LNCAP (cell line): ENCODE measurements at regions not wholly inside any gene's neighbourhood (a gene's known extent, or its start where the extent isn't known, plus 50 kb on each side); places are given as distances from the start of the nearest gene placed in this dataset.

Experiments
- TF ChIP-seq, protein P1 (sequence below): fragments of 450-650 bp; IDR thresholded peaks from 2 replicates; pipeline ENCODE4 v1.5.1; 2017; ENCODE audit warnings: mild to moderate bottlenecking

DNA sequence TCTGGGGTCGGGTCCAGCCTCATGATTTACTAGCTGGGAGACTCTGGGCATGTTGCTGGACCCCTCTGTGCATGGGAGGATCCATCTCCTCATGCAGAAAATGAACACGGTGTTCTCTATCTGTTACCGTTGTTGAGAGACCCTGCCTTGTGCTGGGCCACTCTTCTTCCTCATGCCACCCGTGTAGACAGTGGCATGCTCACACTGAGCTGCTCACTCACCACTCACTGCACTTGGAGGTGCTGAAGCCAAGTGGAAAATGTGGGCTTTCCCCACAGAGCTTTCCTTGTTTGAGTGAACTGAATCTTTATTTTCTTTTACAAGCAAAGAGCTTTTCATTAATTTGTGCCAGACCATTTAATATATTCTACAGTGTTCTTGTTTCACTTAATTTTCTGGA is 77.5 kb upstream of the GDF10 start:
- TF ChIP-seq, protein P1, sequence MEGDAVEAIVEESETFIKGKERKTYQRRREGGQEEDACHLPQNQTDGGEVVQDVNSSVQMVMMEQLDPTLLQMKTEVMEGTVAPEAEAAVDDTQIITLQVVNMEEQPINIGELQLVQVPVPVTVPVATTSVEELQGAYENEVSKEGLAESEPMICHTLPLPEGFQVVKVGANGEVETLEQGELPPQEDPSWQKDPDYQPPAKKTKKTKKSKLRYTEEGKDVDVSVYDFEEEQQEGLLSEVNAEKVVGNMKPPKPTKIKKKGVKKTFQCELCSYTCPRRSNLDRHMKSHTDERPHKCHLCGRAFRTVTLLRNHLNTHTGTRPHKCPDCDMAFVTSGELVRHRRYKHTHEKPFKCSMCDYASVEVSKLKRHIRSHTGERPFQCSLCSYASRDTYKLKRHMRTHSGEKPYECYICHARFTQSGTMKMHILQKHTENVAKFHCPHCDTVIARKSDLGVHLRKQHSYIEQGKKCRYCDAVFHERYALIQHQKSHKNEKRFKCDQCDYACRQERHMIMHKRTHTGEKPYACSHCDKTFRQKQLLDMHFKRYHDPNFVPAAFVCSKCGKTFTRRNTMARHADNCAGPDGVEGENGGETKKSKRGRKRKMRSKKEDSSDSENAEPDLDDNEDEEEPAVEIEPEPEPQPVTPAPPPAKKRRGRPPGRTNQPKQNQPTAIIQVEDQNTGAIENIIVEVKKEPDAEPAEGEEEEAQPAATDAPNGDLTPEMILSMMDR: no peak

- TF ChIP-seq, protein P1: no peak
Observed at GRCh38 chr10:47223236-47223635, 76.8 kb upstream of the GDF10 start.

GRCh38 chr10:47224546-47225218 is 75.3 kb upstream of the GDF10 start:
- TF ChIP-seq, protein P1: no peak

- TF ChIP-seq, protein P1: no peak
Observed at GRCh38 chr10:47225219-47225927, 74.6 kb upstream of the GDF10 start.

DNA sequence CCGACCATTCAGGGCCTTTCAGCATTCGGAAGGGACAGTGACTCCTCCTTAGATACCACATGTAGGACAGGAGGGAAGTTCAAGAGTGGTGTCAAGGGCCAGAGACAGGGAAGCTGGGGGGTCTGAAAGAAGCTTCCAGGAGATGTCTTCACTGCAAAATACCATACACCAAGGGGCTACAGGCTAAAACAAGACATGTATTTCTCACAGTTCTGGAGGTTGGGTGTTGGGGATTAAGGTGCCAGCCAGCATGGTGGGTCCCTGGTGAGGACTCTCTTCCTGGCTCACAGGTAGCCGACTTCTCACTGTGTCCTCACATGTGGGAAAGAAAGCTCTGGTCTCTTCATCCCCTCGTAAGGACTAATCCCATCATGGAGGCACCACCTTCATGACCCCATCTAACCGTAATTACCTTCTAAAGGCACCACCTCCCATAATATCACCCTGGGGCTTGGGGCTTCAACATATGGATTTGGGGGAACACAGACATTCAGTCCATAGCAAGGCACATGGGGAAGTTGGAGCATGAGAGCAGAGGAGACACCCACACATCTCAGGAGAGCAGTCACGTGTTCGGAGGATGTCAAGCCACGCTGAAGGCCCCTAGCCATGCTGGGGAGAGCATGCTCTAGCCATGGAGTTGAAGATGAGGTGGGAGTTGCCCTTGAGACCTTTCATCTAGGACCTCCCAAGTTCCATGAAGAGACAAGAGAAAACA is 73.9 kb upstream of the GDF10 start:
- TF ChIP-seq, protein P1: no peak

DNA sequence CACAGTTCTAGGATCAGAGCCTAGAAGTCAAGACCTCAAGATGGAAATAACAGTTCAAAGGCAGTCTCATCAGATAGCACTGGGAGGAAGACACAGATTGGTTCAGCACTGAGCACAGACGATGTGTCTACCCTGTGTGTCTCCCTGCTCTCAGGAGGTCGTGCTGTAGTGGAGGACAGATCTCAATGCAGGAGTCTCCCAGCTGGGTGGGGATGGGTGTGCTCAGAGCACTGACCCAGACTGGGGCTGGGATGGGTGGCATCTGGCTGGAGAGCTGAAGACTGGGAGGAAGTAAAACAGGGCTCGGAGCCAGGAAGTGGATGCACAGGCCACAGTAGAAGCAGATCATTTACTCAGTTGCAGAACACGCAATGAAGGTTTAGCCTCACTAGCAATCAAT is 69.5 kb upstream of the GDF10 start:
- TF ChIP-seq, protein P1: no peak

GRCh38 chr10:47230957-47231356 is 69.0 kb upstream of the GDF10 start:
- TF ChIP-seq, protein P1: no peak
